GM19395 (cell line): ENCODE measurements at regions not wholly inside any gene's neighbourhood (a gene's known extent, or its start where the extent isn't known, plus 50 kb on each side); places are given as distances from the start of the nearest gene placed in this dataset.
"Not testable (repeated sequence)": the region's sequence is repeated elsewhere in the genome, so short reads cannot be mapped to it uniquely, and the experiment has no call there.

ENCODE experiments used
- ATAC-seq: cut with Tn5 transposase; IDR thresholded peaks from one replicate; pipeline ENCODE4 v1.9.1; 2021; ENCODE audit warnings: mild to moderate bottlenecking, moderate library complexity; ENCODE audit not compliant: unreplicated experiment

GRCh38 chr5:61215996-61216395 lies 53.7 kb upstream of the SMIM15 start:
- ATAC-seq, result no peak

GRCh38 chr5:61216741-61217140 lies 54.5 kb upstream of the SMIM15 start:
- ATAC-seq, result no peak

GRCh38 chr5:61217214-61217613 lies 54.9 kb upstream of the SMIM15 start:
- ATAC-seq, result no peak

GRCh38 chr5:61228229-61228628 lies 66.0 kb upstream of the SMIM15 start:
- no peak for ATAC-seq

GRCh38 chr5:61228691-61229280 lies 66.5 kb upstream of the SMIM15 start:
- peak; percentile 62 for ATAC-seq

- no peak for ATAC-seq
Observed at GRCh38 chr5:61229416-61229815, 67.1 kb upstream of the SMIM15 start.

- ATAC-seq, result no peak
Observed at GRCh38 chr5:61230492-61230891, 68.2 kb upstream of the SMIM15 start.

- no peak for ATAC-seq
Observed at GRCh38 chr5:61231813-61232212, 69.5 kb upstream of the SMIM15 start.

GRCh38 chr5:61232490-61233050 lies 70.3 kb upstream of the SMIM15 start:
- no peak for ATAC-seq

- ATAC-seq, result no peak
Observed at GRCh38 chr5:61234019-61234418, 71.8 kb upstream of the SMIM15 start.

- ATAC-seq, result not testable (repeated sequence)
Observed at GRCh38 chr5:61236715-61237114, 74.4 kb upstream of the SMIM15 start.

GRCh38 chr5:61245486-61245885 lies 83.2 kb upstream of the SMIM15 start:
- ATAC-seq, result no peak

GRCh38 chr5:61245936-61246335 lies 83.7 kb upstream of the SMIM15 start:
- no peak for ATAC-seq

- no peak for ATAC-seq
Observed at GRCh38 chr5:61246768-61247307, 84.6 kb upstream of the SMIM15 start.

GRCh38 chr5:61251874-61252642 lies 80.0 kb upstream of the ZSWIM6 start:
- no peak for ATAC-seq

- ATAC-seq, result no peak
Observed at GRCh38 chr5:61252643-61252925, 79.5 kb upstream of the ZSWIM6 start.

GRCh38 chr5:61253547-61253946 lies 78.5 kb upstream of the ZSWIM6 start:
- ATAC-seq, result no peak

GRCh38 chr5:61254969-61255555 lies 77.0 kb upstream of the ZSWIM6 start:
- no peak for ATAC-seq

GRCh38 chr5:61256474-61256873 lies 75.6 kb upstream of the ZSWIM6 start:
- ATAC-seq, result no peak

- no peak for ATAC-seq
Observed at GRCh38 chr5:61257421-61257820, 74.6 kb upstream of the ZSWIM6 start.

GRCh38 chr5:61261136-61261535 lies 70.9 kb upstream of the ZSWIM6 start:
- ATAC-seq, result no peak

GRCh38 chr5:61262080-61262479 lies 70.0 kb upstream of the ZSWIM6 start:
- no peak for ATAC-seq
